SU-DHL-6 (cell line): ENCODE measurements at regions not wholly inside any gene's neighbourhood (a gene's known extent, or its start where the extent isn't known, plus 50 kb on each side); places are given as distances from the start of the nearest gene placed in this dataset.
"Not testable (repeated sequence)": the region's sequence is repeated elsewhere in the genome, so short reads cannot be mapped to it uniquely, and the experiment has no call there.

Source experiments
- CTCF ChIP-seq: fragments of 200-600 bp; sonication (generic); IDR thresholded peaks from one replicate; pipeline ENCODE4 v1.5.1; 2017; ENCODE audit warnings: antibody characterized with exemption, mild to moderate bottlenecking, low read length, moderate library complexity; ENCODE audit not compliant: insufficient read depth, poor library complexity, severe bottlenecking
- EZH2phosphoT487 ChIP-seq: fragments of 200-600 bp; sonication (generic), shearing (Covaris generic); conservative IDR thresholded peaks from 2 replicates; pipeline ENCODE4 v1.6.1; 2018; ENCODE audit warnings: mild to moderate bottlenecking, antibody characterized with exemption, low read length, moderate library complexity, mixed read lengths

- not testable (repeated sequence) for TF ChIP-seq CTCF, EZH2phosphoT487
These were observed 190.3 kb upstream of the BET1 start for GRCh38 chr7:94194426-94194825.
